22Rv1 (cell line): ENCODE measurements at regions not wholly inside any gene's neighbourhood (a gene's known extent, or its start where the extent isn't known, plus 50 kb on each side); places are given as distances from the start of the nearest gene placed in this dataset.

Source experiments
- ZFX ChIP-seq: fragments of 450-650 bp; IDR thresholded peaks from 2 replicates; pipeline ENCODE4 v1.6.1; 2017; ENCODE audit warnings: antibody characterized with exemption, borderline replicate concordance
- TF ChIP-seq, protein P1 (sequence below): fragments of 450-650 bp; IDR thresholded peaks from 2 replicates; pipeline ENCODE4 v1.5.1; 2017; ENCODE audit warnings: mild to moderate bottlenecking

DNA sequence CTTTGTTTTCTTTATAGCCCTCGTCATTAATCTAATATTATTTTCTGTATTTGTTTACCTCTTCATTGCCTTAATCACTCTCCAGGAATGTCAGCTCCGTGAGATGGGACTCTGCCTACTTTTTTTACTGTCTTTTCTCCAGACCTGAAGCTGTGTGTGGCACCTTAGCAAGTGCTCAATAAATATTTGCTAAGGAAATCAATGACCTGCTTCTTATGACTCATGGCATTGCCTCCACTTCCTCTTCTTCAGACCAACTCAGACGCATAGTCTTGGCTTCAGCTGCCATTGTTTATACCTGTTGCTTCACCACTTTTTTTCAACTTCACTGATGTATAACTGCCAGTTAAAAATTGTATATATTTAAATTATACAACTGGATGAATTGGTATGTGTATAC is 218.5 kb upstream of the CMC1 start:
- TF ChIP-seq, protein P1, sequence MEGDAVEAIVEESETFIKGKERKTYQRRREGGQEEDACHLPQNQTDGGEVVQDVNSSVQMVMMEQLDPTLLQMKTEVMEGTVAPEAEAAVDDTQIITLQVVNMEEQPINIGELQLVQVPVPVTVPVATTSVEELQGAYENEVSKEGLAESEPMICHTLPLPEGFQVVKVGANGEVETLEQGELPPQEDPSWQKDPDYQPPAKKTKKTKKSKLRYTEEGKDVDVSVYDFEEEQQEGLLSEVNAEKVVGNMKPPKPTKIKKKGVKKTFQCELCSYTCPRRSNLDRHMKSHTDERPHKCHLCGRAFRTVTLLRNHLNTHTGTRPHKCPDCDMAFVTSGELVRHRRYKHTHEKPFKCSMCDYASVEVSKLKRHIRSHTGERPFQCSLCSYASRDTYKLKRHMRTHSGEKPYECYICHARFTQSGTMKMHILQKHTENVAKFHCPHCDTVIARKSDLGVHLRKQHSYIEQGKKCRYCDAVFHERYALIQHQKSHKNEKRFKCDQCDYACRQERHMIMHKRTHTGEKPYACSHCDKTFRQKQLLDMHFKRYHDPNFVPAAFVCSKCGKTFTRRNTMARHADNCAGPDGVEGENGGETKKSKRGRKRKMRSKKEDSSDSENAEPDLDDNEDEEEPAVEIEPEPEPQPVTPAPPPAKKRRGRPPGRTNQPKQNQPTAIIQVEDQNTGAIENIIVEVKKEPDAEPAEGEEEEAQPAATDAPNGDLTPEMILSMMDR = no peak
- TF ChIP-seq ZFX = no peak
